Pancreas (tissue), 10 donors: ENCODE measurements at regions not wholly inside any gene's neighbourhood (a gene's known extent, or its start where the extent isn't known, plus 50 kb on each side); places are given as distances from the start of the nearest gene placed in this dataset.

Experiments
- ATAC-seq, 4 donors: fragments of 200-7000 bp; cut with Tn5 transposase; one replicate each; pipeline versions ENCODE4 v1.8.0 to v1.9.1; 2020; ENCODE audit warnings: mild to moderate bottlenecking in 4 of 4, moderate library complexity in 4 of 4
- DNase-seq, 6 donors: peaks; one replicate each; pipeline ENCODE4 v3.0.0-alpha.2; 2020
- FAIRE-seq: peaks from 2 replicates; lab custom pipeline; 2012; peaks lifted over from hg19 to GRCh38; lab: Jason Lieb, UNC
- H3K27ac ChIP-seq, 4 donors: fragments of 200-600 bp; sonication (generic); 1 replicate in 3 of 4; 2 replicates in 1 of 4; pipeline versions ENCODE4 v1.5.0 to v1.8.0; 2020
- H3K27me3 ChIP-seq, 4 donors: fragments of 200-600 bp; one replicate each; pipeline ENCODE4 v1.8.0; 2021
- H3K36me3 ChIP-seq, 3 donors: fragments of 200-600 bp; sonication (generic) in 1 of 3; one replicate each; pipeline versions ENCODE4 v1.5.0 to v1.8.0; 2020 to 2021
- H3K4me1 ChIP-seq, 3 donors: fragments of 200-600 bp; one replicate each; pipeline ENCODE4 v1.8.0; 2021
- H3K4me3 ChIP-seq, 4 donors: fragments of 200-600 bp; sonication (generic) in 2 of 4; one replicate each; pipeline versions ENCODE4 v1.5.0 to v1.8.0; 2020 to 2021
- H3K9me3 ChIP-seq, 4 donors: fragments of 200-600 bp; one replicate each; pipeline ENCODE4 v1.8.0; 2021
- CTCF ChIP-seq, 4 donors: fragments of 200-600 bp; sonication (generic) in 3 of 4; IDR thresholded peaks; one replicate each; pipeline versions ENCODE4 v1.5.0 to v1.8.0; 2021; ENCODE audit warnings: antibody characterized with exemption in 4 of 4
- WGBS, 2 donors: extraction: QIAGEN DNeasy Blood & Tissue Kit; methylation state at CpG; one replicate each; pipeline ENCODE4 v1.1.7; 2013; 5-methylcytosine and 5-hydroxymethylcytosine counted together
- intact Hi-C, 3 donors: fragments of 100-400 bp; cut with DNase I; formaldehyde crosslinking; loops; one replicate each; pipeline versions ENCODE4 v1.11.1 to v1.14.2; 2022
- donor health status: healthy with polysubstance abuse.
- donor health status: DM: no; HTN: no; CAD: no; lungs with moderate emphysema.
- donor health status: DM: no; HTN: no; CAD: no.
- donor health status: control.
- donor health status: control.
- donor health status: Bipolar disorder and iron deficiency.
- donor health status: DM: yes; HTN: yes; CAD: no.
- donor health status: DM: no; HTN: no; CAD: no.
- donor health status: DM: no; HTN: no; CAD: no.
- donor health status: DM: yes; HTN: yes; CAD: no.

GRCh38 chr11:36751996-36752395 lies 154.0 kb upstream of the RAG2 start:
- WGBS, 2 donors, result 16 to 38% methylated on average over 3 of the region's 3 CpGs
- FAIRE-seq (no peak), ATAC-seq (no peak)

DNA sequence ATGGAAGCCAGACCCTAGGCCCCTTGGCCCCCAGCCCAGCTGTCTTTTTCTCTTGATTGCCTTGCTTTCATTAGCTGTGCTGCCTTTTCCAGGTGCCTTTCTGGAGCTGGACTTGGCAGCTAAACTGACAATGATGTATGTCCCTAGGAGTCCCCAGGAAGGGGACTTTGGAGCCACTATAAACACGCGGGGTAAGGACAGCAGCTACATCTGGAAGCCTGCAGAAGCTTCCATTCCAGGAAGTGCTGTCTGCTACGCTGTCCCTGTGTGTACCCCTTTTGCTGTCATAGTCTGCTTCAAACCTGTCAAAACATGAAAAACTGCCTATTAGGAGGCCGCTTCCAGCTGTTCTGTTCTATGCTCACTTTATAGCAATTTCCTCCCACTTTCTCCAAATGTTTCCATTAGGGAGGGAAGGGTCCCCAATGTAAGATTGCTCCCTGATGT lies 153.3 kb upstream of the RAG2 start:
- no peaks in the 10 kb centered on the region for H3K9me3 ChIP-seq
- H3K27me3 ChIP-seq, result no peaks in the 10 kb centered on the region
- WGBS, 2 donors, result 28 to 30% methylated on average over 4 of the region's 4 CpGs
- H3K36me3 ChIP-seq, result no peaks in the 10 kb centered on the region
- FAIRE-seq (no peak), ATAC-seq (no peak), DNase-seq (no peak)
- no peak overlapping the region for H3K4me3 ChIP-seq
- peaks cover 0 to 5% (median 0%) of the 10 kb centered on the region in 3 donors for H3K4me1 ChIP-seq
- intact Hi-C loops, result no loop called here
- H3K27ac ChIP-seq, result no peak overlapping the region
- TF ChIP-seq CTCF (IDR thresholded peaks at IDR 0.05), result no peak

More at GRCh38 chr11:36751996-36752395, 154.0 kb upstream of the RAG2 start:
- Histone ChIP-seq H3K27ac (no peak overlapping the region), H3K9me3 (no peaks in the 10 kb centered on the region), H3K4me3 (no peak overlapping the region), H3K4me1 (peaks cover 0 to 5% (median 0%) of the 10 kb centered on the region in 3 donors), H3K27me3 (no peaks in the 10 kb centered on the region), H3K36me3 (no peaks in the 10 kb centered on the region)
- no peak for DNase-seq
- intact Hi-C loops, result no loop called here
- no peak for TF ChIP-seq CTCF (IDR thresholded peaks at IDR 0.05)

DNA sequence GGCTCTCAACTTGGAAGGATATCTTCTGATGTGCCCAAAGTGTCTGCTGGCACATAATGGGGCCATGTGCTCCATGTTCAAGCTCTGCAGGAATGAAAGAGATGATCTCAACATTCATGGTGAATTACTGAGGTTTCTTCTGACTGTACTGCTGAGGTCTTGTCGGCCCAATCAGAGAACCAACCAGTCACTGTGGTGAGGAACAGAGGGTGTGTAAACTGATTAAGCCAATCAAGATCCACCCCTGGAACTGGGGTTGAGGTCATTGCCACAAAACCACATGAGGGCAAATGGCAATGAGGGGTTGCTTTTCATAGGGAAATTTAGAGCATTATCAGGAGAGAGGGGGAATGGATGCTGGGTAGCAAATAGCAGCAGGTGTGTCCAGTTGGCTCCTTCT lies 152.3 kb upstream of the RAG2 start:
- no peak for TF ChIP-seq CTCF (IDR thresholded peaks at IDR 0.05)
- H3K27ac ChIP-seq, result no peak overlapping the region
- no peak for FAIRE-seq
- 24 to 31% methylated on average over 1 of the region's 1 CpG for WGBS, 2 donors
- DNase-seq, result no peak
- H3K9me3 ChIP-seq, result no peaks in the 10 kb centered on the region
- peak in 1 of 4 donors; percentile 10 for ATAC-seq
- no peaks in the 10 kb centered on the region for H3K27me3 ChIP-seq
- intact Hi-C loops, result no loop called here
- no peak overlapping the region for H3K4me3 ChIP-seq
- H3K36me3 ChIP-seq, result no peaks in the 10 kb centered on the region
- peaks cover 0 to 5% (median 0%) of the 10 kb centered on the region in 3 donors for H3K4me1 ChIP-seq

GRCh38 chr11:36748836-36749235 lies 150.8 kb upstream of the RAG2 start:
- peaks cover 0 to 5% (median 0%) of the 10 kb centered on the region in 3 donors for H3K4me1 ChIP-seq

More at GRCh38 chr11:36748836-36749235, 150.8 kb upstream of the RAG2 start:
- TF ChIP-seq CTCF (IDR thresholded peaks at IDR 0.05), result no peak
- Histone ChIP-seq H3K4me3 (no peak overlapping the region), H3K27ac (no peak overlapping the region), H3K36me3 (no peaks in the 10 kb centered on the region), H3K27me3 (no peaks in the 10 kb centered on the region), H3K9me3 (no peaks in the 10 kb centered on the region)
- no peak for FAIRE-seq
- intact Hi-C loops, result loop anchor here in 2 of 3 donors (5.0 to 10.0 kb wide), 2 partner anchors 47 to 184 kb away; partner anchors contain the start of gene RAG1 (in 1 of the 2)
- no peak for ATAC-seq
- WGBS, 2 donors, result 84 to 85% methylated on average over 2 of the region's 2 CpGs
- no peak for DNase-seq
